Activated T-helper 17 cell treated with anti-CD3 and anti-CD28 coated beads, Interleukin-2, amount 50 U/mL, for 72 hours (primary cell): ENCODE measurements at regions not wholly inside any gene's neighbourhood (a gene's known extent, or its start where the extent isn't known, plus 50 kb on each side); places are given as distances from the start of the nearest gene placed in this dataset.
"Not testable (repeated sequence)": the region's sequence is repeated elsewhere in the genome, so short reads cannot be mapped to it uniquely, and the experiment has no call there.

ENCODE experiments used
- ATAC-seq: fragments of 150-1000 bp; cut with Tn5 transposase; replicated peaks from 2 replicates; pipeline ENCODE4 v1.10.0; 2021; ENCODE audit warnings: mild to moderate bottlenecking, moderate library complexity
- H3K27ac Mint-ChIP-seq: one replicate; pipeline ENCODE4 v1.8.0; 2022; ENCODE audit warnings: mixed read lengths
- H3K27me3 Mint-ChIP-seq: one replicate; pipeline ENCODE4 v1.8.0; 2022; ENCODE audit warnings: mixed read lengths
- H3K36me3 Mint-ChIP-seq: one replicate; pipeline ENCODE4 v1.8.0; 2022; ENCODE audit warnings: low read depth, mild to moderate bottlenecking, mixed read lengths
- H3K4me1 Mint-ChIP-seq: one replicate; pipeline ENCODE4 v1.8.0; 2022; ENCODE audit warnings: mixed read lengths
- H3K4me3 Mint-ChIP-seq: one replicate; pipeline ENCODE4 v1.8.0; 2022; ENCODE audit warnings: mild to moderate bottlenecking, mixed read lengths
- H3K9me3 Mint-ChIP-seq: one replicate; pipeline ENCODE4 v1.8.0; 2022; ENCODE audit warnings: mixed read lengths

DNA sequence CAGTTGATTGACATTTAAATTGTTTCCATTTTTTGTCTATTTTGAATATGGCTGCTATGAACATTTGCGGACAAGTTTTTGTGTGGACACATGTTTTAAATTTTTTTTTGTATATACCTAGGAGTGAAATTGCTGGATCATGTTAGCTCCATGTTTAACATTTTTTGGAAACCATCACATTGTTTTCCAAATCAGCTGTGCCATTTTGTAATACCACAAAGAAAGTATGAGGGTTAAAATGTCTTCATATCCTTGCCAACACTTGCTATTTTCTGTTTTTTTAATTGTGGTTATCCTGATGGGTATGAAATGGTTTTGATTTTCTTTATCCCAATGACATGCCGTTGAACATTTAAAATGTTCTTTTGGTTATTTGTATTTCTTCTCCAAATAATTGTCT, 52.1 kb downstream of the CARTPT start:
- Mint-ChIP-seq H3K27ac (no peak overlapping the region), H3K4me1 (no peaks in the 10 kb centered on the region), H3K36me3 (no peaks in the 10 kb centered on the region), H3K27me3 (no peaks in the 10 kb centered on the region), H3K4me3 (no peak overlapping the region), H3K9me3 (no peaks in the 10 kb centered on the region)
- no peak for ATAC-seq

DNA sequence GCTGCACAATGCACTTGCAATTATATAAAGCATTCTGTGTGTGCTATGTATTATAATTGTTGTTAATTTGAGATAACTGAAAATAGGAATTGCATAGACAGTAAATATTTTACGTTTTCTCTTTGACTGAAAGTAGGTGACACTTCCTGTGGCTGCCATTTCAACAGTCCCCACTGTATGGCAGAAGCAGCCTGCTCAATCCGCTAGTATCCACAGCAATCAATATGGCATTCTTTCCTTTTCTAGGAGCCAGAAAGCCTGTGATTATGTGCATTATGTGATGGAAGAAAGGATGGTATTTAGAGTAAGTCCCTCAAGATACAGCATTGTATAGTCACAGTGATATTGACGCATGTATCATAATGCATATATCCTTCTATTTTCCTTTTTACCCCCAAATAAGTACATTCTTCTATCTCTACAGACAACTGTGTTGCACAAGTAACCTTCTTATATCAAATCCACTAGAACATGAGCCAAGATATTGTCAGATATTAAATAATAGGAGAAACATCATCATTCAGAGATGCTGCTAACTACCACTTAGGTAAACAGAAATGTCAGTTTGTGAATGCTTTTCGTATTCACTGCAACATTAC, 59.7 kb downstream of the CARTPT start:
- Mint-ChIP-seq H3K4me1 (peaks cover 9% of the 10 kb centered on the region), H3K27me3 (peaks cover 10% of the 10 kb centered on the region), H3K36me3 (no peaks in the 10 kb centered on the region), H3K4me3 (no peak overlapping the region), H3K9me3 (no peaks in the 10 kb centered on the region), H3K27ac (no peak overlapping the region)
- no peak for ATAC-seq

DNA sequence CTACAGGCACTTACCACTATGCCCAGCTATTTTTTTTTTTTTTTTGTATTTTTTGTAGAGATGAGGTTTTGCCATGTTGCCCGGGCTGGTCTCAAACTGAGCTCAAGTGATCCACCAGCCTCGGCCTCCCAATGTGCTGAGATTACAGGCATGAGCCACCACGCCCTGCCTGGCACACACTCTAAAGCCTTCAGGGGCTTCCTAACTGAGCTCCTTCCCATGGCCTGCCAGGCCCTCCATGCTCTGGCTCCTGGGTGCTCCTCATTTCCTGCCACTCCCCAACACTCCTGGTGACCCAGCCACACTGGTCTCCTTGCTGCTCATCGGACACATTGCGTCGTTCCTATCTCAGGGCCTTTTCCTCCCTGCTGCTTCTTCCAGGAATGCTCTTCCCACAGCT, 61.5 kb downstream of the CARTPT start:
- Mint-ChIP-seq H3K27me3 (peaks cover 14% of the 10 kb centered on the region), H3K4me1 (peaks cover 14% of the 10 kb centered on the region), H3K4me3 (no peak overlapping the region), H3K9me3 (no peaks in the 10 kb centered on the region), H3K36me3 (no peaks in the 10 kb centered on the region), H3K27ac (no peak overlapping the region)
- ATAC-seq: no peak

DNA sequence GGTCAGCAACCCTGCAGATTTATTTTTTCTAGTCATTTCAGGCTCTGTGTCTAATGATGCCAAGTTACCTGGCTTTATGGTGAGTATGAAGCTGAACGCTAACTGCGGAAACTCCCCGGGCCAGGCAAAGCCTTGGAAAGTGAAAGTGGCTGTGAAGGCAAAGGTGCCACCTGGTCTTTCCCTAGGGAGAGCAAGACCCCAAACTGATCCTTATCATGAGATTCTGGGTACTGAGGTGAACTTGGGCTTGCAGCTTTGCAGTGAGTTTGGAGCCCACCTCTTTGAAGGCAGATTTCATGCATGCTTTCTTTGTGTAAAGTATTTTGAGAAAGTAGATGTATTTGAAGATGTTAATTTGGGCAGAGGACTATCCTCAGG, 63.3 kb downstream of the CARTPT start:
- peak overlapping the region; percentile 65 for H3K4me3 Mint-ChIP-seq
- peaks cover 14% of the 10 kb centered on the region for H3K4me1 Mint-ChIP-seq
- peak; percentile 34 for ATAC-seq
- no peaks in the 10 kb centered on the region for H3K9me3 Mint-ChIP-seq
- H3K36me3 Mint-ChIP-seq: no peaks in the 10 kb centered on the region
- peaks cover 17% of the 10 kb centered on the region for H3K27me3 Mint-ChIP-seq
- H3K27ac Mint-ChIP-seq: no peak overlapping the region

DNA sequence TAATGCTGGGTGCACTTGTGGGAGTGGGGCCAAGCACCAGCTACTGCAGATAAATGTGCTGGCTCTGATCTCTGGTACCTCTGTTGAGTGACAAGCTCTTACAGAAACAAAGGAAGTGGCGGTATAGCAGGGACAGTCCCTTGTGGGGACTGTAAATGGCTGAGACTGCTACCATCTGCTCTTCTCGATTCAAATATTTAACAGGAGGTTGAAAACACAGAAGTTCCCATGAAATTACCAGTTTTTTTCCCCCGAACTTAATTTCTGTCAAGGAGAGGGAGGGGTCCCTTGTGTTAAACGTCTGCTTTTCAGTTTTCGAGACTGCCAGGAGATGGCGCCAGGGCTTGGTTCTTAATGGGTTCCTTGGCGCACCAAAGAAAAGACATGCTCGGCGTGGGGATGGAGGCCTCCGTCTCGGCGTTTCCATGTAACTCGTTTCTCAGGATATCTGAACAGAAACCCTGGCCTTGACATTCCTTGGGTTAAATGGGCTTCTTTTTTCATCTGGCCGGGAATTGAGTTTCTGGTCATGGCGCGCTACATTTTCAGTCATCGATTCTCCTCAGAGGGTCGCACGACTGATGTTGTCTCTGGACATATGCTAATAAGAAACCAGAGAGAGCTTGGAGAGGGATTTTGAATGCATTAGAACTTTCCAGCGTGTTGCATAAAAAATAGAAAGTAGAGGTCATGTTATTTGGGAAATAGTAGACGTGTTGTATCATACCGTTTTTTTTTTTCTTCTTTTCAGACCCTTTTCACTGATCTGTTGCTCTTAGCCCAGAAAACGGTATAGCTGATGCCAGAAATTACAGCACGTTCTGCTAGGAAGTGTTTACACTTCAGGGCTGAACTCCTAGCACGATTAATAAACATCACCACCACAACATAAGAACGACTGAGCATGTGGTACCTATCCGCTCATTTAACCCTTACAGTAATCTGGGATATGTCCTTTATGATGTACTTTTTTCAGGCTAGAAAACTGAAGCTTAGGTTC, 64.0 kb downstream of the CARTPT start:
- Mint-ChIP-seq H3K9me3 (no peaks in the 10 kb centered on the region), H3K4me3 (peak overlapping the region; percentile 65), H3K27ac (peak overlapping the region; percentile 20)

DNA sequence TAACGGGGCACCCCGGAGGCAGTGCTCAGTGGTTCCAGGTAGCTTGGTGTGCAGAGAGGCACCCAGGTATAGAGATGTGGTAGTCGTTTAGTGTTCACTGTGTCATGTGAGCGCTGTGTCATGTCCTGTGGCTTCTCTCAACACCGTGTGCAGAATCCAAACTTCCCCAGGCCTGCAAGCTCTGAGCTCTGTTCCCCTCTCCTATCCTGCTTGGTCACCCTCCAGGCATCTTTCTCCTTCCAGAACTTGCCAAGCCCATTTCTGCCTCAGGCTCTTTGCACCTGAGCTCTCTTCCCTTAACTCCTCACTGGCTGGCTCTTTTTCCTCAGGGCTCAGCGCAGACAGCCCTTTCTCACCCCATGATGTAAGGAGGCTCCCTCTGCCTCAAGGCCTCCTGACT, 64.8 kb downstream of the CARTPT start:
- no peaks in the 10 kb centered on the region for H3K9me3 Mint-ChIP-seq
- peak overlapping the region; percentile 20 for H3K27ac Mint-ChIP-seq
- no peak for ATAC-seq
- peaks cover 24% of the 10 kb centered on the region for H3K27me3 Mint-ChIP-seq
- peaks cover 14% of the 10 kb centered on the region for H3K4me1 Mint-ChIP-seq
- peak overlapping the region; percentile 65 for H3K4me3 Mint-ChIP-seq
- H3K36me3 Mint-ChIP-seq: no peaks in the 10 kb centered on the region

More for the DNA sequence above, 64.0 kb downstream of the CARTPT start:
- H3K27me3 Mint-ChIP-seq: peaks cover 20% of the 10 kb centered on the region
- peak; percentile 98 for ATAC-seq
- H3K36me3 Mint-ChIP-seq: no peaks in the 10 kb centered on the region
- H3K4me1 Mint-ChIP-seq: peaks cover 14% of the 10 kb centered on the region

DNA sequence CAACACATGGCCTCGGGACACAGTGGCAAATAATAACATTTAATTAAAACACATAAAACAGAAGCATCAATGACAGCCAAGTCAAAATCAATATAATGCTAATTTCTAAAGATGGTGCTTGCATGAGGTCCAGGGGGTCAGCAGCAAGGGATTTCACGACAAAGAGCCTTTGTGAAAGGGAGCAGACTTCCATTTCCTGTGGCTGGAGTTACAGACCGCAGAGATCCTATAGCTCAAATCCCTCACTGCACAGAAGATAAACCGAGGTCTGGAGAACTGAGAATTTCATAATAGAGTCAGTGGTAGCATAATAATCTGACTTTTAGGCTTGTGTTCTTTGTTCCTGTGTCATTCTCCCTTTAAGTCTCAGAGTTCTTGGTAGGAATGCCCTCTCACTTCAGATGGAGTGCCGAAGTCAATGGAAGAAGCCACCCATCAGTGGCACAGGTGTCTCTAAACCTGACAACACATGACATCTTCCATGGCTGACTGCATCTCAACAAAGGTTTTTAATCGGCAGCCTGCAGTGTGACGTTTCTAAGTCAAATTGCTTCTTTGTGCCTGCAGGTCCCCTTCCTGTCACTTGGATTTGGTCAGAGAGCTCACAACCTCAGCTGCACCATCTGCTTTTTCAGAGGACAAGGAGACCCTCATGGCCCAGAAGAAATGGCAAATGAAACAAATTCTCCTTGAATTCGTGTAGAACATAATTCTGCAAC, 67.4 kb downstream of the CARTPT start:
- no peaks in the 10 kb centered on the region for H3K9me3 Mint-ChIP-seq
- peaks cover 23% of the 10 kb centered on the region for H3K27me3 Mint-ChIP-seq
- H3K27ac Mint-ChIP-seq: no peak overlapping the region
- peaks cover 14% of the 10 kb centered on the region for H3K4me1 Mint-ChIP-seq
- no peak overlapping the region for H3K4me3 Mint-ChIP-seq
- ATAC-seq: no peak
- no peaks in the 10 kb centered on the region for H3K36me3 Mint-ChIP-seq

DNA sequence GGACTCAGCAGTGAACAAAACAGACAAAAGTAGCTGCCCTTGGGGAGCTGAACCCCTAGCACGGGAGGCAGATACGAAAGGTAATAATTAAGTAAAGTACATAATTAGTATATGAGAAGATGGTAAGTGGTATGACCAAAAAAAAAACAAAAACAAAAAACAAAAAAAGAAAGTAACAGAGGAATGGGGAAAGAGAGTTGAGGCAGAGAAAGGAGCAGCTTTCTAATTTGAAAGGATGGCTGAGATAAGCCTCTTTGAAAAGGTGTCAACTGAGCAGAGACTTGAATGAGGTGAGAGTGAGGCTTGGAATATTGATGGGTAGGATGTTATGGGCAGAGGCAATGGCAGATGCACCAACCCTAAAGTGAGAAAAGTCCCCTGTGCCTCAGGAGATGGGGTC, 69.7 kb downstream of the CARTPT start:
- Mint-ChIP-seq H3K36me3 (no peaks in the 10 kb centered on the region), H3K27me3 (peaks cover 22% of the 10 kb centered on the region), H3K27ac (no peak overlapping the region), H3K9me3 (no peaks in the 10 kb centered on the region), H3K4me3 (no peak overlapping the region), H3K4me1 (peaks cover 4% of the 10 kb centered on the region)
- ATAC-seq: no peak

DNA sequence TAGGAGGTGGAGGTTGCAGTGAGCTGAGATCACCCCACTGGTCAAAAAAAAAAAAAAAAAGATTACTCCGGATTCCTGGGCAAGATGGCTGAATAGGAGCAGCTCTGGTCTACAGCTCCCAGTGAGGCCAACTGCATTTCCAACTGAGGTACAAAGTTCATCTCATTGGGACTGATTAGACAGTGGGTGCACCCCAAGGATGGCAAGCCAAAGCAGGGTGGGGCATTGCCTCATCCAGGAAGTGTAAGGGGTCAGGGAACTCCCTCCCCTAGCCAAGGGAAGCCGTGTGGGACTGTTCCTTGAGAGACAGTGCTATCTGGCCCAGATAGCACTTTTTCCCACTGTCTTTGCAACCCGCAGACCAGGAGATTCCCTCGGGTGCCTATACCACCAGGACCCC, 70.7 kb downstream of the CARTPT start:
- ATAC-seq: no peak
- H3K4me1 Mint-ChIP-seq: no peaks in the 10 kb centered on the region

DNA sequence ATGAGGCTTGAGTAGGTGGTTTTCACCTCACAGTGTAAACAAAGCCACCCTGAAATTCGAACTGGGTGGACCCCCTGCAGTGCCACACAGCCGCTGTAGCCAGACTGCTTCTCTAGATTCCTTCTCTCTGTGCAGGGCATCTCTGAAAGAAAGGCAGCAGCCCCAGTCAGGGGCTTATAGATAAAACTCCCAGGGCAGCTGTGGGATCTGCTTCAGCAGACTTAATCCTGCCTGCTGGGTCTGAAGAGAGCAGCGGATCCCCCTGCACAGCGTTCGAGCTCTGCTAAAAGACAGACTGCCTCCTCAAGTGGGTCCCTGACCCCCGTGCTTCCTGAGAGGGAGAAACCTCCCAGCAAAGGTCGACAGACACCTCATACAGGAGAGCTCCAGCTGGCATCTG, 71.4 kb downstream of the CARTPT start:
- Mint-ChIP-seq H3K27me3 (peaks cover 18% of the 10 kb centered on the region), H3K36me3 (no peaks in the 10 kb centered on the region), H3K4me1 (no peaks in the 10 kb centered on the region), H3K4me3 (no peak overlapping the region), H3K9me3 (no peaks in the 10 kb centered on the region), H3K27ac (no peak overlapping the region)
- no peak for ATAC-seq

More for the DNA sequence above, 70.7 kb downstream of the CARTPT start:
- no peak overlapping the region for H3K27ac Mint-ChIP-seq
- no peaks in the 10 kb centered on the region for H3K36me3 Mint-ChIP-seq
- no peak overlapping the region for H3K4me3 Mint-ChIP-seq
- peaks cover 18% of the 10 kb centered on the region for H3K27me3 Mint-ChIP-seq
- H3K9me3 Mint-ChIP-seq: no peaks in the 10 kb centered on the region

DNA sequence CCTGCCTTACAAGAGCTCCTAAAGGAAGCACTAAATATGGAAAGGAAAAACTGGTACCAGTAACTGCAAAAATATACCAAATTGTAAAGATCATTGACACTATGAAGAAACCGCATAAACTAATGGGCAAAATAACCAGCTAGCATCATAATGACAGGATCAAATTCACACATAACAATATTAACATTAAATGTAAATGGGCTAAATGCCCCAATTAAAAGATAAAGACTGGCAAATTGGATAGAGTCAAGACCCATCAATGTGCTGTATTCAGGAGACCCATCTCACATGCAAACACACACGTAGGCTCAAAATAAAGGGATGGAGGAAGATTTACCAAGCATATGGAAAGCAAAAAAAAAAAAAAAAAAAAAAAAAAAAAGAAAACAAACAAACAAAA, 73.0 kb downstream of the CARTPT start:
- H3K9me3 Mint-ChIP-seq, H3K27ac Mint-ChIP-seq, ATAC-seq, H3K4me3 Mint-ChIP-seq, H3K36me3 Mint-ChIP-seq, H3K4me1 Mint-ChIP-seq: not testable (repeated sequence)
- peaks cover 12% of the 10 kb centered on the region for H3K27me3 Mint-ChIP-seq

DNA sequence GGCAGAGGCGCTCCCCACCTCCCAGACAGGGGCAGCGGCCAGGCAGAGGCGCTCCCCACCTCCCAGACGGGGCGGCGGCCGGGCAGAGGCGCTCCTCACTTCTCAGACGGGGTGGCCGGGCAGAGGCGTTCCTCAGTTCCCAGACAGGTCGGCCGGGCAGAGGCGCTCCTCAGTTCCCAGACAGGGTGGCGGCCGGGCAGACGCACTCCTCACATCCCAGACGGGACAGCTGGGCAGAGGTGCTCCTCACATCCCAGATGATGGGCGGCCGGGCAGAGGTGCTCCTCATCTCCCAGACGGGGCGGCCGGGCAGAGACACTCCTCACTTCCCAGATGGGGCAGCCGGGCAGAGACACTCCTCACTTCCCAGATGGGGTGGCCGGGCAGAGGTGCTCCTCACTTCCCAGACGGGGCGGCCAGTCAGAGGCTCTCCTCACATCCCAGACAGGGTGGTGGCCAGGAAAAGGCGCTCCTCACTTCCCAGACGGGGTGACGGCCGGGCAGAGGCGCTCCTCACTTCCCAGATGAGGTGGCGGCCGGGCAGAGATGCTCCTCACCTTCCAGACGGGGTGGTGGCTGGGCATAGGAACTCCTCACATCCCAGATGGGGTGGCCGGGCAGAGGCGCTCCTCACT, 75.1 kb downstream of the CARTPT start:
- H3K27me3 Mint-ChIP-seq: peaks cover 17% of the 10 kb centered on the region
- H3K27ac Mint-ChIP-seq: no peak overlapping the region
- H3K36me3 Mint-ChIP-seq: no peaks in the 10 kb centered on the region
- no peaks in the 10 kb centered on the region for H3K4me1 Mint-ChIP-seq
- H3K9me3 Mint-ChIP-seq: peaks cover 9% of the 10 kb centered on the region
- H3K4me3 Mint-ChIP-seq: no peak overlapping the region
- ATAC-seq: no peak

DNA sequence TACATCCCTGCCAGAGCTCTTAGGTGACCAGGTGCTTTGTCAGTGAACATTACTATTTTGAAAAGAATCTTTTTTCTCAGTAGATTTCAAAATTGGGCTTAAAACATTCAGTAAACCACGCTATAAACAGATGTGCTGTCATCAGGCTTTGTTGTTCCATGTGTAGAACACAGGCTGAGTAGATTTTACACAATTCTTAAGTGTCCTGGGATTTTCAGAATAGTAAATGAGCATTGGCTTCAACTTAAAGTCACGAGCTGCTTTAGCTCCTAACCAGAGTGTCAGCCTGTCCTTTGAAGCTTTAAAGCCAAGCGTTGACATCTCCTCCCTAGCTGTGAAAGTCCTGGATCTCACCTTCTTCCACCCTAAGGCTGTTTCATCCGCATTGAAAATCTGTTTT, 83.6 kb downstream of the CARTPT start:
- Mint-ChIP-seq H3K9me3 (peaks cover 7% of the 10 kb centered on the region), H3K27ac (no peak overlapping the region), H3K27me3 (peaks cover 52% of the 10 kb centered on the region), H3K36me3 (no peaks in the 10 kb centered on the region), H3K4me1 (no peaks in the 10 kb centered on the region), H3K4me3 (no peak overlapping the region)
- ATAC-seq: no peak

DNA sequence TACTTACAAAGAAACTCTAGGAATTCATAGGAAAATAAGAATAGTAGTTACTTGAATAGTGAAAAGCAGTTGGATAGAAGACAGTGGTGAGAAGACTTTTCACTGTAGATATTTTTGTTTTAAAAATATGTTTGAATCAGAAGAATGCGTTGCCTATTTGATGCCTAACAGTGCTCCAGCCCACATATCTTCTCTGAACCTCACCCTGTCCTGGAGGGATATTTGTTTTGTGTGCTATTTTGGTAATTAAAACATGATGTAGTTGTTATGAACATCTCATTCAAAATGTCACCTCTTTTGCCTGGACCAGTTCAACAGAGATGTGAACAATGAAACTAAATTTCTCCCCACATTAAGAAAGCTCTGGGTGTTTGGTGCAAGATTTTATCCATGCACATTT, 87.6 kb downstream of the CARTPT start:
- Mint-ChIP-seq H3K4me1 (peaks cover 5% of the 10 kb centered on the region), H3K9me3 (no peaks in the 10 kb centered on the region), H3K27me3 (peaks cover 40% of the 10 kb centered on the region), H3K36me3 (no peaks in the 10 kb centered on the region), H3K4me3 (no peak overlapping the region), H3K27ac (no peak overlapping the region)
- ATAC-seq: no peak
